ENCODE measurements at regions not wholly inside any gene's neighbourhood (a gene's known extent, or its start where the extent isn't known, plus 50 kb on each side); places are given as distances from the start of the nearest gene placed in this dataset.

GRCh38 chr10:10499839-10500238, 517.8 kb upstream of the CELF2 start:
- TF ChIP-seq CTCF (IDR thresholded peaks at IDR 0.05; ENCODE audit: insufficient read depth, low read length, poor library complexity, severe bottlenecking) (no peak), EZH2phosphoT487 (conservative IDR thresholded peaks at IDR 0.05; ENCODE audit: low read length) (no peak)
